ENCODE measurements at regions not wholly inside any gene's neighbourhood (a gene's known extent, or its start where the extent isn't known, plus 50 kb on each side); places are given as distances from the start of the nearest gene placed in this dataset.

DNA sequence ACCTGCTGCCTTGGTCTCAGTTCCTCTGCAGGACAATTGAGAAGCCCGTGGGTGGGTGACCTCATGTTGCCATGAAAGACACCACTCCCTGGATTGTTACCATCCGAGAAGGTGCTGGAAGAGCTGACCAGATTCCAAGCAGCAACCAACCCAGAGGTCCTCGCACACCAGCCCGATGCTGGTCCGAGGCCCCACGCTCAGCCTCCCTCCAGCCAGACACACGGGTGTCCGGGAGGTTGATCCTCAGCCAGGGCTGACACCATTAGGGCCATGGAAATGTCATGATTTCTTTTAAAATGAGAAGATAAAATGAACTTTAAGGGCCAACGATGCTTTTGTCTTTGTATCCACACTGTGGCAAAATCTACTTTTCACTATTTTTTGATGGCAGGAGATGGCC is 242.3 kb downstream of the RBFOX3 start:
- Mint-ChIP-seq H3K4me1 (peaks cover 7 to 22% of the 10 kb centered on the region in 2 experiments), H3K36me3 (ENCODE audit: insufficient read depth in 1 of 3, low read depth in 3 of 3) (no peaks in the 10 kb centered on the region), H3K9me3 (no peaks in the 10 kb centered on the region), H3K27me3 (ENCODE audit: low read depth) (peaks cover 38% of the 10 kb centered on the region), H3K4me3 (no peak overlapping the region), H3K27ac (no peak overlapping the region)
- H3K4ac ChIP-seq (ENCODE audit: low read depth, low read length) = no peak overlapping the region
- no peak overlapping the region for H2BK15ac ChIP-seq (ENCODE audit: low read depth, low read length)
- H3K27ac ChIP-seq (ENCODE audit: insufficient read length, low read depth, low read length) = no peak overlapping the region
- H3K23ac ChIP-seq (ENCODE audit: insufficient read length, low read depth, low read length) = no peak overlapping the region
- H3K14ac ChIP-seq (ENCODE audit: insufficient read depth, low read length) = no peak overlapping the region
- H2BK120ac ChIP-seq (ENCODE audit: low read depth, low read length, poor library complexity, severe bottlenecking) = no peak overlapping the region
- H2AK5ac ChIP-seq (ENCODE audit: insufficient read length, low read length) = no peak overlapping the region
- no peak overlapping the region for H2BK12ac ChIP-seq (ENCODE audit: insufficient read length, low read depth, low read length)
- no peak overlapping the region for H4K8ac ChIP-seq (replicated peaks; ENCODE audit: insufficient read length, low read depth, low read length)
- H2AFZ ChIP-seq (ENCODE audit: low read length) = no peak overlapping the region
- no peak overlapping the region for H4K5ac ChIP-seq (ENCODE audit: insufficient read length, low read depth, low read length)
- H3K23me2 ChIP-seq (ENCODE audit: insufficient read length, low read depth, low read length, poor library complexity, severe bottlenecking) = no peaks in the 10 kb centered on the region
- H3K18ac ChIP-seq (ENCODE audit: insufficient read length, low read depth, low read length) = no peak overlapping the region
- H3T11ph ChIP-seq (ENCODE audit: low read length) = no peak overlapping the region
- H3K9ac ChIP-seq (ENCODE audit: extremely low read depth, insufficient read length, low read length) = no peak overlapping the region
- no peak overlapping the region for H3K4me2 ChIP-seq (ENCODE audit: insufficient read depth, insufficient read length, low read length)
- H3K79me2 ChIP-seq (ENCODE audit: insufficient read depth, low read length) = no peaks in the 10 kb centered on the region
- no peak overlapping the region for H2BK20ac ChIP-seq (ENCODE audit: low read depth, low read length, poor library complexity, severe bottlenecking)
- H3K4me1 ChIP-seq (ENCODE audit: insufficient read depth, low read length) = no peaks in the 10 kb centered on the region
- no peak overlapping the region for H4K91ac ChIP-seq (ENCODE audit: insufficient read length, low read depth, low read length)
- no peaks in the 10 kb centered on the region for H3K9me3 ChIP-seq (ENCODE audit: control insufficient read depth, low read depth, low read length)
- no peak overlapping the region for H3K56ac ChIP-seq (ENCODE audit: insufficient read length, low read depth, low read length)
- H3K27me3 ChIP-seq (ENCODE audit: insufficient read depth, low read length) = no peaks in the 10 kb centered on the region
- no CpG with 5 or more reads among the region's 9 CpGs for WGBS (ENCODE audit: extremely low coverage, insufficient read length, low lambda C conversion rate)
- TF ChIP-seq, protein P1, sequence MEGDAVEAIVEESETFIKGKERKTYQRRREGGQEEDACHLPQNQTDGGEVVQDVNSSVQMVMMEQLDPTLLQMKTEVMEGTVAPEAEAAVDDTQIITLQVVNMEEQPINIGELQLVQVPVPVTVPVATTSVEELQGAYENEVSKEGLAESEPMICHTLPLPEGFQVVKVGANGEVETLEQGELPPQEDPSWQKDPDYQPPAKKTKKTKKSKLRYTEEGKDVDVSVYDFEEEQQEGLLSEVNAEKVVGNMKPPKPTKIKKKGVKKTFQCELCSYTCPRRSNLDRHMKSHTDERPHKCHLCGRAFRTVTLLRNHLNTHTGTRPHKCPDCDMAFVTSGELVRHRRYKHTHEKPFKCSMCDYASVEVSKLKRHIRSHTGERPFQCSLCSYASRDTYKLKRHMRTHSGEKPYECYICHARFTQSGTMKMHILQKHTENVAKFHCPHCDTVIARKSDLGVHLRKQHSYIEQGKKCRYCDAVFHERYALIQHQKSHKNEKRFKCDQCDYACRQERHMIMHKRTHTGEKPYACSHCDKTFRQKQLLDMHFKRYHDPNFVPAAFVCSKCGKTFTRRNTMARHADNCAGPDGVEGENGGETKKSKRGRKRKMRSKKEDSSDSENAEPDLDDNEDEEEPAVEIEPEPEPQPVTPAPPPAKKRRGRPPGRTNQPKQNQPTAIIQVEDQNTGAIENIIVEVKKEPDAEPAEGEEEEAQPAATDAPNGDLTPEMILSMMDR (conservative IDR thresholded peaks at IDR 0.05) = no peak
- H3K79me1 ChIP-seq (ENCODE audit: insufficient read depth, low read depth, low read length, poor library complexity, severe bottlenecking) = no peaks in the 10 kb centered on the region
- no peaks in the 10 kb centered on the region for H4K20me1 ChIP-seq (ENCODE audit: control insufficient read depth, insufficient read depth, insufficient read length)
- no peak overlapping the region for H2BK5ac ChIP-seq (ENCODE audit: insufficient read length, low read length)
- DNase-seq = no peak

All from H9 (cell line).